ENCODE measurements at regions not wholly inside any gene's neighbourhood (a gene's known extent, or its start where the extent isn't known, plus 50 kb on each side); places are given as distances from the start of the nearest gene placed in this dataset.

- TF ChIP-seq CEBPB (IDR thresholded peaks at IDR 0.05; ENCODE audit: borderline replicate concordance, low read depth, low read length) (peak; percentile 36; the same call in 1 of the 2 replicates), FOXP1 (IDR thresholded peaks at IDR 0.05) (no peak), FOXP1 (CRISPR knock-in tag; IDR thresholded peaks at IDR 0.05) (peak; percentile 73), FOSL1 (CRISPR knock-in tag; IDR thresholded peaks at IDR 0.05; ENCODE audit: borderline replicate concordance) (peak; percentile 64; the same call in 1 of the 2 replicates), BHLHE40 (IDR thresholded peaks at IDR 0.05; ENCODE audit: low read length) (no peak), CEBPZ (IDR thresholded peaks at IDR 0.05; ENCODE audit: low read length) (no peak), CSRNP2 (CRISPR knock-in tag; conservative IDR thresholded peaks at IDR 0.05; ENCODE audit: low read depth) (no peak), PRDM4 (CRISPR knock-in tag; IDR thresholded peaks at IDR 0.05; ENCODE audit: borderline replicate concordance) (no peak), FOXA3 (CRISPR knock-in tag; IDR thresholded peaks at IDR 0.05) (0 out of 2 replicates have a peak, but pooled peaks have one; percentile 14), ZBTB33 (CRISPR knock-in tag; IDR thresholded peaks at IDR 0.05) (no peak), ZBTB3 (CRISPR knock-in tag; IDR thresholded peaks at IDR 0.05; ENCODE audit: borderline replicate concordance, low read depth) (no peak), FOXC1 (CRISPR knock-in tag; IDR thresholded peaks at IDR 0.05; ENCODE audit: borderline replicate concordance) (no peak), KLF9 (CRISPR knock-in tag; IDR thresholded peaks at IDR 0.05; ENCODE audit: low read depth) (no peak), RXRB (CRISPR knock-in tag; IDR thresholded peaks at IDR 0.05; ENCODE audit: borderline replicate concordance) (0 out of 2 replicates have a peak, but pooled peaks have one; percentile 8), AKAP8 (CRISPR knock-in tag; IDR thresholded peaks at IDR 0.05) (no peak), BRD4 (CRISPR knock-in tag; IDR thresholded peaks at IDR 0.05) (no peak)
Observed at GRCh38 chr5:115349001-115349817, 52.8 kb upstream of the CCDC112 start (continued).
